ENCODE measurements at regions not wholly inside any gene's neighbourhood (a gene's known extent, or its start where the extent isn't known, plus 50 kb on each side); places are given as distances from the start of the nearest gene placed in this dataset.

GRCh38 chr12:116629480-116629879, 70.3 kb downstream of the MAP1LC3B2 start:
- Histone ChIP-seq H3K27me3 (ENCODE audit: insufficient read depth) (no peaks in the 10 kb centered on the region), H3K27ac (ENCODE audit: low read depth in 2 of 2, low read length in 1 of 2) (no peak overlapping the region), H2AFZ (ENCODE audit: low read depth) (no peak overlapping the region), H3K9ac (no peak overlapping the region), H3K9me2 (no peaks in the 10 kb centered on the region), H3F3A (replicated peaks; ENCODE audit: insufficient read depth) (no peaks in the 10 kb centered on the region), H3K4me2 (no peak overlapping the region), H3K4me3 (ENCODE audit: low read depth in 2 of 2, low read length in 1 of 2) (no peak overlapping the region), H3K4me1 (ENCODE audit: control insufficient read depth in 1 of 2, insufficient read depth in 2 of 2, low read depth in 1 of 2, low read length in 1 of 2) (no peaks in the 10 kb centered on the region), H4K20me1 (ENCODE audit: insufficient read depth) (no peaks in the 10 kb centered on the region), H3K9me3 (no peaks in the 10 kb centered on the region), H3K36me3 (replicated peaks in 1 of 2; ENCODE audit: control insufficient read depth in 1 of 2, insufficient read depth in 2 of 2, low read length in 1 of 2) (no peaks in the 10 kb centered on the region), H3K79me2 (ENCODE audit: insufficient read depth) (no peaks in the 10 kb centered on the region)
- 86% methylated on average over 10 of the region's 10 CpGs for WGBS (ENCODE audit: low lambda C conversion rate)
- ChIA-PET POLR2A (no interaction called here), CTCF (no interaction called here)
- DNase-seq = no peak
- no peak for TF ChIP-seq FOXM1 (IDR thresholded peaks at IDR 0.05; ENCODE audit: low read depth)
- TF ChIP-seq GATA2 (CRISPR knock-in tag; IDR thresholded peaks at IDR 0.05) = no peak
- no peak for TF ChIP-seq EZH2phosphoT487 (IDR thresholded peaks at IDR 0.05; ENCODE audit: borderline replicate concordance, low read depth)
- no peak for TF ChIP-seq ZBTB33 (IDR thresholded peaks at IDR 0.05; ENCODE audit: borderline replicate concordance, low read depth)

DNA sequence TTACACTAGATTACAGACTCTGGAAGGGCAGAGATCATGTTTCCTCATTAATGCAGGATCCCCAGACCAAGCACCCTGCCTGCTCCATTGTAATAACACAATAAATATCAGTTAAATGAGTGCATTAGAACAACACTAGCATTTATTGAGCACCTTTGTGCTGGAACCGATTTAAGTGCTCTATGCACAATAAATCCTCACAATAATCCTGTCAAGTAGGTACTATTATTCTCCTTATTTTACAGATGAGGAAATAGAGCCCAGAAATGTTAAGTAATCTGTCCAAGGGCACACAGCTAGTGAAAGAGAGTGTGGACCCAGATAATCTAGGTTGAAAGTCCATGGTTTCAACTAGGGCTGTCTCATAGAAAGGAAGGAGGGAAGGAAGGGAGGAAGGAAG, 69.8 kb downstream of the MAP1LC3B2 start:
- WGBS (ENCODE audit: low lambda C conversion rate) = 44% methylated on average over 1 of the region's 1 CpG
- DNase-seq = no peak
- TF ChIP-seq RAD21 (IDR thresholded peaks at IDR 0.05; ENCODE audit: low read length) (no peak), FOSL2 (IDR thresholded peaks at IDR 0.05; ENCODE audit: borderline replicate concordance, low read depth) (no peak), YY1 (IDR thresholded peaks at IDR 0.05; ENCODE audit: low read depth) (no peak), RCOR1 (IDR thresholded peaks at IDR 0.05; ENCODE audit: low read length) (no peak), NFIC (IDR thresholded peaks at IDR 0.05; ENCODE audit: borderline replicate concordance) (no peak), GATA2 (CRISPR knock-in tag; IDR thresholded peaks at IDR 0.05) (no peak), SIN3A (IDR thresholded peaks at IDR 0.05; ENCODE audit: borderline replicate concordance, low read depth, low read length) (no peak), RXRA (IDR thresholded peaks at IDR 0.05; ENCODE audit: borderline replicate concordance, low read depth) (no peak)
- H3K9me2 ChIP-seq = no peaks in the 10 kb centered on the region
- H3F3A ChIP-seq (replicated peaks; ENCODE audit: insufficient read depth) = no peaks in the 10 kb centered on the region
- no peaks in the 10 kb centered on the region for H3K27me3 ChIP-seq (ENCODE audit: insufficient read depth)
- no peak overlapping the region for H3K9ac ChIP-seq
- no peaks in the 10 kb centered on the region for H3K79me2 ChIP-seq (ENCODE audit: insufficient read depth)
- H3K4me2 ChIP-seq = no peak overlapping the region
- ChIA-PET POLR2A (no interaction called here), CTCF (no interaction called here)
- H3K4me3 ChIP-seq (ENCODE audit: low read depth in 2 of 2, low read length in 1 of 2) = no peak overlapping the region
- H3K4me1 ChIP-seq (ENCODE audit: control insufficient read depth in 1 of 2, insufficient read depth in 2 of 2, low read depth in 1 of 2, low read length in 1 of 2) = no peaks in the 10 kb centered on the region
- H4K20me1 ChIP-seq (ENCODE audit: insufficient read depth) = no peaks in the 10 kb centered on the region
- H3K9me3 ChIP-seq = no peaks in the 10 kb centered on the region
- H3K27ac ChIP-seq (ENCODE audit: low read depth in 2 of 2, low read length in 1 of 2) = no peak overlapping the region
- no peak overlapping the region for H2AFZ ChIP-seq (ENCODE audit: low read depth)
- no peaks in the 10 kb centered on the region for H3K36me3 ChIP-seq (replicated peaks in 1 of 2; ENCODE audit: control insufficient read depth in 1 of 2, insufficient read depth in 2 of 2, low read length in 1 of 2)

DNA sequence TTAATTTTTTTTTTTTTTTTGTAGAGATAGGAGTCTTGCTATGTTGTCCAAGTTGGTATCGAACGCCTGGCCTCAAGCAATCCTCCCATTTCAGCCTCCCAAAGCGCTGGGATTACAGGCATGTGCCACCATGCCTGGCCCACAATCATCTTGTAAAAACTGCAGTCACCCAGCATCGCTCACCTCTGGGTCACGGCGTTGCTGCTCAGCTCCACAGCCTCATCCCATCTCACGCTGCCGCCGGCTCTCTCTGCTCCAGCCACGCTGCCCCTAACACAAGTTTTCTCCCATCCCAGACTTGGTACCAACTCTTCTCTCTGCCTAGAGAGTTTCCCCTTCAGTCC, 69.2 kb downstream of the MAP1LC3B2 start:
- no peak for TF ChIP-seq RCOR1 (IDR thresholded peaks at IDR 0.05; ENCODE audit: low read length)
- no peak for TF ChIP-seq NFIC (IDR thresholded peaks at IDR 0.05; ENCODE audit: borderline replicate concordance)
- TF ChIP-seq MAX (IDR thresholded peaks at IDR 0.05; ENCODE audit: low read depth) = no peak
- TF ChIP-seq, protein P1, sequence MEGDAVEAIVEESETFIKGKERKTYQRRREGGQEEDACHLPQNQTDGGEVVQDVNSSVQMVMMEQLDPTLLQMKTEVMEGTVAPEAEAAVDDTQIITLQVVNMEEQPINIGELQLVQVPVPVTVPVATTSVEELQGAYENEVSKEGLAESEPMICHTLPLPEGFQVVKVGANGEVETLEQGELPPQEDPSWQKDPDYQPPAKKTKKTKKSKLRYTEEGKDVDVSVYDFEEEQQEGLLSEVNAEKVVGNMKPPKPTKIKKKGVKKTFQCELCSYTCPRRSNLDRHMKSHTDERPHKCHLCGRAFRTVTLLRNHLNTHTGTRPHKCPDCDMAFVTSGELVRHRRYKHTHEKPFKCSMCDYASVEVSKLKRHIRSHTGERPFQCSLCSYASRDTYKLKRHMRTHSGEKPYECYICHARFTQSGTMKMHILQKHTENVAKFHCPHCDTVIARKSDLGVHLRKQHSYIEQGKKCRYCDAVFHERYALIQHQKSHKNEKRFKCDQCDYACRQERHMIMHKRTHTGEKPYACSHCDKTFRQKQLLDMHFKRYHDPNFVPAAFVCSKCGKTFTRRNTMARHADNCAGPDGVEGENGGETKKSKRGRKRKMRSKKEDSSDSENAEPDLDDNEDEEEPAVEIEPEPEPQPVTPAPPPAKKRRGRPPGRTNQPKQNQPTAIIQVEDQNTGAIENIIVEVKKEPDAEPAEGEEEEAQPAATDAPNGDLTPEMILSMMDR (IDR thresholded peaks at IDR 0.05) = no peak
- TF ChIP-seq SIN3A (IDR thresholded peaks at IDR 0.05; ENCODE audit: borderline replicate concordance, low read depth, low read length) = no peak
- TF ChIP-seq POLR2AphosphoS5 (IDR thresholded peaks at IDR 0.05; ENCODE audit: low read depth, low read length) = no peak
- no peak for TF ChIP-seq CHD2 (IDR thresholded peaks at IDR 0.05; ENCODE audit: low read length, partially characterized antibody)
- POLR2A ChIA-PET = no interaction called here
- H2AFZ ChIP-seq (ENCODE audit: low read depth) = no peak overlapping the region
- CTCF ChIA-PET = no interaction called here
- H3K9me3 ChIP-seq = no peaks in the 10 kb centered on the region
- no peaks in the 10 kb centered on the region for H3K79me2 ChIP-seq (ENCODE audit: insufficient read depth)
- no peak overlapping the region for H3K9ac ChIP-seq
- H3K4me2 ChIP-seq = no peak overlapping the region
- no peaks in the 10 kb centered on the region for H4K20me1 ChIP-seq (ENCODE audit: insufficient read depth)
- H3K36me3 ChIP-seq (replicated peaks in 1 of 2; ENCODE audit: control insufficient read depth in 1 of 2, insufficient read depth in 2 of 2, low read length in 1 of 2) = no peaks in the 10 kb centered on the region
- H3F3A ChIP-seq (replicated peaks; ENCODE audit: insufficient read depth) = no peaks in the 10 kb centered on the region
- no peaks in the 10 kb centered on the region for H3K9me2 ChIP-seq
- H3K27me3 ChIP-seq (ENCODE audit: insufficient read depth) = no peaks in the 10 kb centered on the region
- no peaks in the 10 kb centered on the region for H3K4me1 ChIP-seq (ENCODE audit: control insufficient read depth in 1 of 2, insufficient read depth in 2 of 2, low read depth in 1 of 2, low read length in 1 of 2)
- no peak overlapping the region for H3K4me3 ChIP-seq (ENCODE audit: low read depth in 2 of 2, low read length in 1 of 2)
- WGBS (ENCODE audit: low lambda C conversion rate) = 92% methylated on average over 10 of the region's 10 CpGs
- no peak overlapping the region for H3K27ac ChIP-seq (ENCODE audit: low read depth in 2 of 2, low read length in 1 of 2)
- DNase-seq = no peak
